Effector memory CD4-positive, alpha-beta T cell (primary cell): ENCODE measurements at regions not wholly inside any gene's neighbourhood (a gene's known extent, or its start where the extent isn't known, plus 50 kb on each side); places are given as distances from the start of the nearest gene placed in this dataset.

Source experiments
- DNase-seq, 3 donors: peaks; one replicate each; pipeline ENCODE4 v3.0.0-alpha.2; 2020
- H3K27ac ChIP-seq: 2 replicates; pipeline ENCODE4 v1.7.0; 2013; ENCODE audit warnings: mild to moderate bottlenecking, low read length, moderate library complexity; ENCODE audit not compliant: insufficient read depth, poor library complexity, severe bottlenecking
- H3K27me3 ChIP-seq: replicated peaks from 2 replicates; pipeline ENCODE4 v1.7.0; 2013; ENCODE audit warnings: mild to moderate bottlenecking, low read length; ENCODE audit not compliant: insufficient read depth, control insufficient read depth, poor library complexity, severe bottlenecking
- H3K36me3 ChIP-seq: 2 replicates; pipeline ENCODE4 v1.7.0; 2013; ENCODE audit warnings: mild to moderate bottlenecking, low read length, moderate library complexity; ENCODE audit not compliant: control insufficient read depth, insufficient read depth
- H3K4me1 ChIP-seq: 2 replicates; pipeline ENCODE4 v1.7.0; 2013; ENCODE audit warnings: low read length, mild to moderate bottlenecking; ENCODE audit not compliant: control insufficient read depth, insufficient read depth, poor library complexity, severe bottlenecking
- H3K4me3 ChIP-seq: 2 replicates; pipeline ENCODE4 v1.7.0; 2013; ENCODE audit warnings: low read length, low read depth, mild to moderate bottlenecking; ENCODE audit not compliant: insufficient read depth, poor library complexity, severe bottlenecking
- H3K9me3 ChIP-seq: 2 replicates; pipeline ENCODE4 v1.7.0; 2013; ENCODE audit warnings: mild to moderate bottlenecking, low read length, moderate library complexity; ENCODE audit not compliant: control insufficient read depth

- Histone ChIP-seq H3K9me3 (no peaks in the 10 kb centered on the region), H3K4me1 (no peaks in the 10 kb centered on the region), H3K4me3 (no peak overlapping the region), H3K27me3 (no peaks in the 10 kb centered on the region), H3K36me3 (no peaks in the 10 kb centered on the region), H3K27ac (no peak overlapping the region)
- DNase-seq, result no peak
Observed at GRCh38 chr4:179399054-179399782, 1957.0 kb upstream of the AGA start.

GRCh38 chr4:179415037-179415846 lies 1973.0 kb upstream of the AGA start:
- Histone ChIP-seq H3K4me1 (no peaks in the 10 kb centered on the region), H3K4me3 (no peak overlapping the region), H3K9me3 (no peaks in the 10 kb centered on the region), H3K36me3 (no peaks in the 10 kb centered on the region), H3K27me3 (no peaks in the 10 kb centered on the region), H3K27ac (no peak overlapping the region)
- DNase-seq, result no peak

- DNase-seq, result no peak
Observed at GRCh38 chr4:179415847-179416223, 1973.6 kb upstream of the AGA start.

DNA sequence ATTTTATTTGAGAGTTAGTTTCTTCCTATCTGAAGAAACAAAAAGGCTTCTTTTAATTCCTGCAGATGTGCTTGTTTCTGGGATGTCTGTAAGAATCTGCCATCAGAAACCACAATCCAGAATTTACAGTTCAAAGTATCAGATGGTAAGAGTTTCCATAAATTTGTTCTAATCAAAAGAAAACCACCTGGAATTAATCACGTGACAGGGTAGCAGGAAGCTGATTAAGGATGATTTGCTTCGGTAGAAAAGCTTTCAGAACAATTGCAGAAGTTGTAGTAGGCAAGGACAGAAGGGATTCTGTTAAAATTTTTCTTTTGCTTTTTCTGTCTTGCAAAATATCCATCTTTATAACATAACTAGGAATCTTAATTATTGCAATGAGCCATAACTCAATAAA lies 1975.1 kb upstream of the AGA start:
- no peak overlapping the region for H3K27ac ChIP-seq
- no peaks in the 10 kb centered on the region for H3K27me3 ChIP-seq
- H3K9me3 ChIP-seq, result no peaks in the 10 kb centered on the region
- no peak for DNase-seq
- H3K4me1 ChIP-seq, result no peaks in the 10 kb centered on the region
- H3K36me3 ChIP-seq, result no peaks in the 10 kb centered on the region
- no peak overlapping the region for H3K4me3 ChIP-seq

More at GRCh38 chr4:179415847-179416223, 1973.6 kb upstream of the AGA start:
- H3K27me3 ChIP-seq, result no peaks in the 10 kb centered on the region
- no peaks in the 10 kb centered on the region for H3K36me3 ChIP-seq
- H3K4me1 ChIP-seq, result no peaks in the 10 kb centered on the region
- H3K4me3 ChIP-seq, result no peak overlapping the region
- no peak overlapping the region for H3K27ac ChIP-seq
- H3K9me3 ChIP-seq, result no peaks in the 10 kb centered on the region

DNA sequence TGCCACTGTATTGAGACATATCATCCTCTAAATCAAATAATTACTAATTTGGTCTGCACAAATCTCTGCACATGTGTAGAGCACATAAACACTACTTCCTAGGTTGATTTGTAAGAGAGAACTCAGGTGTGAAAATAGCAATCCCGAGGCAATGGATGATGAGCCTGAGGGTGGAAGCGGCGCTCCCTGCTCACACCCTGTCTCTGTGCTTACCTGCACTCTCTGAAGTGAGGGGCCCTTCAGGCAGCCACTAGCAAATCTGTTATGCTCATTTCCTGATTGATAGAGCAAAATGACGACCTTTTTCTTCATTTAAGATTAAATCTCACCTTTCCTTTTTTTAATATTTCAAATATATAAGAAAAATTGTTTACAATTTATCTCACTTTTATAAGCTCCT lies 1995.7 kb upstream of the AGA start:
- no peak for DNase-seq
- no peaks in the 10 kb centered on the region for H3K27me3 ChIP-seq
- no peaks in the 10 kb centered on the region for H3K9me3 ChIP-seq
- H3K27ac ChIP-seq, result no peak overlapping the region
- no peaks in the 10 kb centered on the region for H3K4me1 ChIP-seq
- H3K36me3 ChIP-seq, result no peaks in the 10 kb centered on the region
- H3K4me3 ChIP-seq, result no peak overlapping the region

DNA sequence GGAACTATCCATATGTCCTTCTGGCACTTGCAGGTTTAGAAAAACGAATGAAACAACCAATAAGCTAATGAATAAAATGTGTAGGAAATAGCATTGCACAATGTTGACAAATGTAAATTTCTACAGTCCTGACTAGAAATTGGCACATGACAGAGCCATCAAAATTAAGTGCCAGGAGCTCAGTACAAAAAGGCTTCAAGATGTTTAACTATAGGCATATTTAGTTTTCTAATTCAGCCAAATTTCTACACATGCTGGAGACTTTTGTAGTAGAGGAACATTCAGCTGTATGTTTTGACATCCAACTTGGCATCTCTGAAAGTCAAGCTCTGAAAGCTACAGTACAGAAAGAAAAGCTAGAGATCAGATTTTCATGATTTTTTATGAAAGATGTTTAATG lies 1999.4 kb upstream of the AGA start:
- no peaks in the 10 kb centered on the region for H3K4me1 ChIP-seq
- no peaks in the 10 kb centered on the region for H3K9me3 ChIP-seq
- DNase-seq, result no peak
- H3K27me3 ChIP-seq, result no peaks in the 10 kb centered on the region
- no peak overlapping the region for H3K27ac ChIP-seq
- no peaks in the 10 kb centered on the region for H3K36me3 ChIP-seq
- H3K4me3 ChIP-seq, result no peak overlapping the region

- H3K27ac ChIP-seq, result no peak overlapping the region
- H3K27me3 ChIP-seq, result no peaks in the 10 kb centered on the region
- peaks cover 4% of the 10 kb centered on the region for H3K9me3 ChIP-seq
- DNase-seq, result no peak
- H3K4me3 ChIP-seq, result no peak overlapping the region
- H3K36me3 ChIP-seq, result no peaks in the 10 kb centered on the region
- H3K4me1 ChIP-seq, result no peaks in the 10 kb centered on the region
Observed at GRCh38 chr4:179447308-179447707, 2005.1 kb upstream of the AGA start.

GRCh38 chr4:179465131-179465797 lies 2023.0 kb upstream of the AGA start:
- Histone ChIP-seq H3K4me1 (no peaks in the 10 kb centered on the region), H3K36me3 (no peaks in the 10 kb centered on the region), H3K27me3 (no peaks in the 10 kb centered on the region), H3K9me3 (no peaks in the 10 kb centered on the region), H3K27ac (no peak overlapping the region), H3K4me3 (no peak overlapping the region)
- no peak for DNase-seq

- no peak overlapping the region for H3K27ac ChIP-seq
- H3K4me3 ChIP-seq, result no peak overlapping the region
- no peaks in the 10 kb centered on the region for H3K27me3 ChIP-seq
- no peaks in the 10 kb centered on the region for H3K36me3 ChIP-seq
- no peaks in the 10 kb centered on the region for H3K9me3 ChIP-seq
- H3K4me1 ChIP-seq, result no peaks in the 10 kb centered on the region
- no peak for DNase-seq
Observed at GRCh38 chr4:179467878-179468277, 2025.6 kb upstream of the AGA start.

DNA sequence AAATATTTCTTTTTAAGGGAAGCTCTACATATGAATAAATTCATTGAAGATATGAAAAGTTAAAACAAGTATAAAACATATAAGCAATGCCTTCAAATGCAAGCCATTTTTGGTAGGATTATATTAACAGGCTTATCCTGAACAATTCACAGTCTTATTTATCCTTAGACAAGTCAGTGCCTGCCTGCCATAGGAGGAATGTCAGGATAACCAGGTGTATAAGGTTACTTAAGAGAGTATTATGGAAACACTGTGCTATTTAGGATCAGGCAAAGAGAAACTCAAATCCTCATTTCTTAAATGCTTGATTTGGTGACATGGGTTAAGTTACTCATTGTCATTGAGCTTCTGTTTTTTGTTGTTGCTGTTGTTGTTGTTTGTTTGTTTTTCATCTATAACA lies 2029.9 kb upstream of the AGA start:
- Histone ChIP-seq H3K4me1 (no peaks in the 10 kb centered on the region), H3K9me3 (no peaks in the 10 kb centered on the region), H3K36me3 (no peaks in the 10 kb centered on the region), H3K27me3 (no peaks in the 10 kb centered on the region), H3K27ac (no peak overlapping the region), H3K4me3 (no peak overlapping the region)
- DNase-seq, result no peak
